ENCODE measurements at regions not wholly inside any gene's neighbourhood (a gene's known extent, or its start where the extent isn't known, plus 50 kb on each side); places are given as distances from the start of the nearest gene placed in this dataset.
"Not testable (repeated sequence)": the region's sequence is repeated elsewhere in the genome, so short reads cannot be mapped to it uniquely, and the experiment has no call there.

GRCh38 chr3:75579981-75580782 is 83.9 kb upstream of the FRG2C start:
- Mint-ChIP-seq H3K4me1 (peaks cover 43% of the 10 kb centered on the region), H3K4me3 (peak overlapping the region; percentile 83), H3K27me3 (ENCODE audit: low read depth) (peaks cover 67% of the 10 kb centered on the region)
- ATAC-seq, result peak; percentile 95
- H3K36me3 Mint-ChIP-seq, H3K27ac Mint-ChIP-seq, H3K9me3 Mint-ChIP-seq, POLR2A ChIA-PET: not testable (repeated sequence)
- peak; percentile 75 for DNase-seq (ENCODE audit: low spot score)
- peak; percentile 99 for TF ChIP-seq ZNF121 (CRISPR knock-in tag; IDR thresholded peaks at IDR 0.05)
- peak; percentile 95 for TF ChIP-seq CTCF (IDR thresholded peaks at IDR 0.05)
- CTCF ChIA-PET, result interaction anchor here (0.6 to 1.6 kb wide), 4 partner anchors 93 to 517 kb away, joined by 3 to 4 read pairs (median 3); no protein-coding TSS in a partner anchor

GRCh38 chr3:75582536-75582935 is 81.6 kb upstream of the FRG2C start:
- peaks cover 50% of the 10 kb centered on the region for H3K4me1 Mint-ChIP-seq
- H3K27me3 Mint-ChIP-seq (ENCODE audit: low read depth), result peaks cover 68% of the 10 kb centered on the region
- CTCF ChIA-PET, H3K9me3 Mint-ChIP-seq, ATAC-seq, H3K36me3 Mint-ChIP-seq, POLR2A ChIA-PET, H3K27ac Mint-ChIP-seq: not testable (repeated sequence)
- DNase-seq (ENCODE audit: low spot score), result peak; percentile 50
- H3K4me3 Mint-ChIP-seq, result peak overlapping the region; percentile 41

- H3K27me3 Mint-ChIP-seq (ENCODE audit: low read depth), result peaks cover 62% of the 10 kb centered on the region
- ATAC-seq; POLR2A ChIA-PET; H3K27ac Mint-ChIP-seq; DNase-seq (ENCODE audit: low spot score); H3K36me3 Mint-ChIP-seq; H3K9me3 Mint-ChIP-seq; CTCF ChIA-PET: not testable (repeated sequence)
- H3K4me3 Mint-ChIP-seq, result peak overlapping the region; percentile 41; the same call in 1 of the 2 replicates
- peaks cover 50% of the 10 kb centered on the region for H3K4me1 Mint-ChIP-seq
These were observed 81.0 kb upstream of the FRG2C start for GRCh38 chr3:75583116-75583515.

- H3K9me3 Mint-ChIP-seq, result peaks cover 14% of the 10 kb centered on the region
- CTCF ChIA-PET; ATAC-seq; H3K36me3 Mint-ChIP-seq; DNase-seq (ENCODE audit: low spot score); POLR2A ChIA-PET; H3K27ac Mint-ChIP-seq; H3K4me3 Mint-ChIP-seq: not testable (repeated sequence)
- H3K27me3 Mint-ChIP-seq (ENCODE audit: low read depth), result peaks cover 20% of the 10 kb centered on the region
- H3K4me1 Mint-ChIP-seq, result peaks cover 23% of the 10 kb centered on the region
These were observed 76.4 kb upstream of the FRG2C start for GRCh38 chr3:75587695-75588094.

- H3K27ac Mint-ChIP-seq; H3K27me3 Mint-ChIP-seq (ENCODE audit: low read depth); H3K36me3 Mint-ChIP-seq; CTCF ChIA-PET; H3K4me1 Mint-ChIP-seq; ATAC-seq; DNase-seq (ENCODE audit: low spot score); H3K4me3 Mint-ChIP-seq; POLR2A ChIA-PET: not testable (repeated sequence)
- peaks cover 16% of the 10 kb centered on the region for H3K9me3 Mint-ChIP-seq
These were observed 73.7 kb upstream of the FRG2C start for GRCh38 chr3:75590382-75590781.

GRCh38 chr3:75604286-75604934 is 59.7 kb upstream of the FRG2C start:
- TF ChIP-seq CTCF (IDR thresholded peaks at IDR 0.05), result peak; percentile 46
- DNase-seq (ENCODE audit: low spot score), result peak; percentile 73

GRCh38 chr3:75607996-75608395 is 56.1 kb upstream of the FRG2C start:
- POLR2A ChIA-PET; H3K36me3 Mint-ChIP-seq; H3K4me3 Mint-ChIP-seq; H3K4me1 Mint-ChIP-seq; DNase-seq (ENCODE audit: low spot score); CTCF ChIA-PET; H3K27ac Mint-ChIP-seq; ATAC-seq; H3K27me3 Mint-ChIP-seq (ENCODE audit: low read depth); H3K9me3 Mint-ChIP-seq: not testable (repeated sequence)

More at GRCh38 chr3:75604286-75604934, 59.7 kb upstream of the FRG2C start:
- POLR2A ChIA-PET; H3K36me3 Mint-ChIP-seq; H3K27ac Mint-ChIP-seq; ATAC-seq; H3K4me3 Mint-ChIP-seq; H3K27me3 Mint-ChIP-seq (ENCODE audit: low read depth); H3K9me3 Mint-ChIP-seq; H3K4me1 Mint-ChIP-seq: not testable (repeated sequence)
- CTCF ChIA-PET, result interaction anchor here (1.1 to 1.6 kb wide), 4 partner anchors 18 to 83 kb away, joined by 3 to 6 read pairs (median 4); no protein-coding TSS in a partner anchor

GRCh38 chr3:75609598-75609997 is 54.5 kb upstream of the FRG2C start:
- H3K4me3 Mint-ChIP-seq; ATAC-seq; H3K9me3 Mint-ChIP-seq; POLR2A ChIA-PET; H3K36me3 Mint-ChIP-seq; H3K4me1 Mint-ChIP-seq; H3K27me3 Mint-ChIP-seq (ENCODE audit: low read depth); CTCF ChIA-PET; DNase-seq (ENCODE audit: low spot score); H3K27ac Mint-ChIP-seq: not testable (repeated sequence)

All from WTC11 (cell line).